MM.1S (cell line): ENCODE measurements at regions not wholly inside any gene's neighbourhood (a gene's known extent, or its start where the extent isn't known, plus 50 kb on each side); places are given as distances from the start of the nearest gene placed in this dataset.

Source experiments
- DNase-seq: peaks from one replicate; pipeline ENCODE4 v3.0.0-alpha.2; 2015
- H2AFZ ChIP-seq: fragments of 300-600 bp; sonication (generic); 2 replicates; pipeline ENCODE4 v1.6.0; 2016; ENCODE audit warnings: antibody characterized with exemption, low read length
- H3F3A ChIP-seq: fragments of 300-600 bp; sonication (generic); 2 replicates; pipeline ENCODE4 v1.6.1; 2016; ENCODE audit warnings: mild to moderate bottlenecking, antibody characterized with exemption, low read length, moderate library complexity, mixed read lengths; ENCODE audit not compliant: insufficient read depth
- H3K27ac ChIP-seq: fragments of 300-600 bp; sonication (generic); 2 replicates; pipeline ENCODE4 v1.5.1; 2016; ENCODE audit warnings: mild to moderate bottlenecking, low read length
- H3K27me3 ChIP-seq: fragments of 300-600 bp; sonication (generic); replicated peaks from 2 replicates; pipeline ENCODE4 v1.6.0; 2016; ENCODE audit warnings: low read length; ENCODE audit not compliant: insufficient read depth
- H3K36me3 ChIP-seq: fragments of 300-600 bp; sonication (generic); replicated peaks from 2 replicates; pipeline ENCODE4 v1.6.1; 2016; ENCODE audit warnings: mild to moderate bottlenecking, low read length, mixed read lengths; ENCODE audit not compliant: insufficient read depth
- H3K4me1 ChIP-seq: fragments of 300-600 bp; sonication (generic); 2 replicates; pipeline ENCODE4 v1.6.1; 2016; ENCODE audit warnings: low read length, mixed read lengths
- H3K4me2 ChIP-seq: fragments of 300-600 bp; sonication (generic); 2 replicates; pipeline ENCODE4 v1.6.0; 2016; ENCODE audit warnings: low read depth, low read length
- H3K4me3 ChIP-seq: fragments of 300-600 bp; sonication (generic); 2 replicates; pipeline ENCODE4 v1.5.1; 2016; ENCODE audit warnings: low read length, mixed read lengths
- H3K79me2 ChIP-seq: fragments of 300-600 bp; sonication (generic); 2 replicates; pipeline ENCODE4 v1.6.1; 2016; ENCODE audit warnings: mixed run types, low read length, mixed read lengths
- H3K9ac ChIP-seq: fragments of 300-600 bp; sonication (generic); 2 replicates; pipeline ENCODE4 v1.6.1; 2016; ENCODE audit warnings: low read length, mixed read lengths
- H3K9me2 ChIP-seq: fragments of 300-600 bp; sonication (generic); replicated peaks from 2 replicates; pipeline ENCODE4 v1.6.1; 2016; ENCODE audit warnings: mild to moderate bottlenecking, low read length, mixed read lengths; ENCODE audit not compliant: insufficient read depth
- H3K9me3 ChIP-seq: fragments of 300-600 bp; sonication (generic); replicated peaks from 2 replicates; pipeline ENCODE4 v1.6.1; 2016; ENCODE audit warnings: mild to moderate bottlenecking, low read length, mixed read lengths; ENCODE audit not compliant: insufficient read depth
- H4K20me1 ChIP-seq: fragments of 300-600 bp; sonication (generic); 2 replicates; pipeline ENCODE4 v1.6.1; 2016; ENCODE audit warnings: mild to moderate bottlenecking, low read length, moderate library complexity, mixed read lengths; ENCODE audit not compliant: insufficient read depth
- CTCF ChIP-seq: fragments of 300-600 bp; sonication (generic); IDR thresholded peaks from 2 replicates; pipeline ENCODE4 v1.5.1; 2016; ENCODE audit warnings: antibody characterized with exemption, low read length, mixed read lengths
- EZH2 ChIP-seq: fragments of 300-600 bp; sonication (generic); optimal IDR thresholded peaks from 2 replicates; pipeline ENCODE3; 2017; ENCODE audit warnings: low read depth, mild to moderate bottlenecking, antibody characterized with exemption, low read length, mixed read lengths
- EZH2phosphoT487 ChIP-seq: fragments of 300-600 bp; sonication (generic); IDR thresholded peaks from 2 replicates; pipeline ENCODE4 v1.6.1; 2018; ENCODE audit warnings: antibody characterized with exemption, low read length

- no peak overlapping the region for H3K4me3 ChIP-seq
- DNase-seq = no peak
- H3K79me2 ChIP-seq = no peaks in the 10 kb centered on the region
- no peak for TF ChIP-seq CTCF
- TF ChIP-seq EZH2 = no peak
- TF ChIP-seq EZH2phosphoT487 = no peak
- H3K4me1 ChIP-seq = no peaks in the 10 kb centered on the region
- H3K27ac ChIP-seq = no peak overlapping the region
- H4K20me1 ChIP-seq = no peaks in the 10 kb centered on the region
- no peaks in the 10 kb centered on the region for H3K9me2 ChIP-seq
- no peaks in the 10 kb centered on the region for H3K9me3 ChIP-seq
- H2AFZ ChIP-seq = no peak overlapping the region
- H3F3A ChIP-seq = no peaks in the 10 kb centered on the region
- no peak overlapping the region for H3K4me2 ChIP-seq
- H3K9ac ChIP-seq = no peak overlapping the region
- no peaks in the 10 kb centered on the region for H3K27me3 ChIP-seq
- no peaks in the 10 kb centered on the region for H3K36me3 ChIP-seq
These were observed 209.9 kb upstream of the NCAM1 start for GRCh38 chr11:112751329-112751728.

- no peaks in the 10 kb centered on the region for H3K36me3 ChIP-seq
- H3K4me2 ChIP-seq = no peak overlapping the region
- H3K4me3 ChIP-seq = no peak overlapping the region
- H3K27me3 ChIP-seq = no peaks in the 10 kb centered on the region
- H3K9ac ChIP-seq = no peak overlapping the region
- no peaks in the 10 kb centered on the region for H3K4me1 ChIP-seq
- no peaks in the 10 kb centered on the region for H3K9me2 ChIP-seq
- H2AFZ ChIP-seq = no peak overlapping the region
- no peak for TF ChIP-seq CTCF
- no peak for TF ChIP-seq EZH2
- TF ChIP-seq EZH2phosphoT487 = no peak
- no peaks in the 10 kb centered on the region for H3K9me3 ChIP-seq
- no peaks in the 10 kb centered on the region for H3F3A ChIP-seq
- H3K27ac ChIP-seq = no peak overlapping the region
- no peaks in the 10 kb centered on the region for H3K79me2 ChIP-seq
- DNase-seq = no peak
- H4K20me1 ChIP-seq = no peaks in the 10 kb centered on the region
These were observed 209.4 kb upstream of the NCAM1 start for GRCh38 chr11:112751772-112752171.

- no peak for DNase-seq
These were observed 208.7 kb upstream of the NCAM1 start for GRCh38 chr11:112752563-112752962.

More at GRCh38 chr11:112752563-112752962, 208.7 kb upstream of the NCAM1 start:
- H2AFZ ChIP-seq = no peak overlapping the region
- no peak overlapping the region for H3K27ac ChIP-seq
- no peaks in the 10 kb centered on the region for H4K20me1 ChIP-seq
- no peaks in the 10 kb centered on the region for H3K4me1 ChIP-seq
- H3F3A ChIP-seq = no peaks in the 10 kb centered on the region
- H3K9me3 ChIP-seq = no peaks in the 10 kb centered on the region
- no peaks in the 10 kb centered on the region for H3K79me2 ChIP-seq
- H3K4me3 ChIP-seq = no peak overlapping the region
- no peaks in the 10 kb centered on the region for H3K27me3 ChIP-seq
- H3K36me3 ChIP-seq = no peaks in the 10 kb centered on the region
- no peaks in the 10 kb centered on the region for H3K9me2 ChIP-seq
- TF ChIP-seq CTCF = no peak
- TF ChIP-seq EZH2 = no peak
- TF ChIP-seq EZH2phosphoT487 = no peak
- H3K9ac ChIP-seq = no peak overlapping the region
- no peak overlapping the region for H3K4me2 ChIP-seq
